ENCODE measurements at regions not wholly inside any gene's neighbourhood (a gene's known extent, or its start where the extent isn't known, plus 50 kb on each side); places are given as distances from the start of the nearest gene placed in this dataset.

GRCh38 chr6:117142142-117142541, 123.2 kb upstream of the VGLL2 start:
- TF ChIP-seq CTCF (IDR thresholded peaks at IDR 0.05): no peak
- no peak for TF ChIP-seq POLR2A (IDR thresholded peaks at IDR 0.05)
